PC-3 (cell line): ENCODE measurements at regions not wholly inside any gene's neighbourhood (a gene's known extent, or its start where the extent isn't known, plus 50 kb on each side); places are given as distances from the start of the nearest gene placed in this dataset.
A peak's percentile ranks its signal among the peaks of the same experiment; 100 is the strongest.

Experiments used
- ATAC-seq: fragments of 200-7000 bp; cut with Tn5 transposase; 2 replicates; pipeline ENCODE4 v1.9.1; 2020; ENCODE audit warnings: mild to moderate bottlenecking, moderate library complexity
- BruUV-seq: library from RNA; stranded (reverse); fragments of 400-500 nt; replicated peaks from 2 replicates; lab custom pipeline; 2021; lab: Mats Ljungman, UMichigan
- CTCF ChIA-PET: fragments of 300-600 bp; sonication (Branson Sonifier 250); formaldehyde crosslinking; loops from one replicate; lab custom pipeline; 2022; ENCODE audit warnings: antibody characterized with exemption; lab: Charles Lee
- POLR2A ChIA-PET: fragments of 300-600 bp; sonication (Branson Sonifier 250); formaldehyde crosslinking; loops from one replicate; lab custom pipeline; 2022; ENCODE audit warnings: antibody characterized with exemption; ENCODE audit not compliant: unreplicated experiment; lab: Charles Lee
- DNase-seq: peaks from one replicate; pipeline ENCODE4 v3.0.0-alpha.2; 2015
- H2AFZ ChIP-seq: fragments of 300-600 bp; sonication (generic); 2 replicates; pipeline ENCODE4 v1.6.0; 2016; ENCODE audit warnings: antibody characterized with exemption, low read length
- H3F3A ChIP-seq: fragments of 300-600 bp; sonication (generic); one replicate; pipeline ENCODE4 v1.6.0; 2017; ENCODE audit warnings: antibody characterized with exemption, low read length, control low read depth, mild to moderate bottlenecking; ENCODE audit not compliant: unreplicated experiment
- H3K27ac ChIP-seq: fragments of 300-600 bp; sonication (generic); 2 replicates; pipeline ENCODE4 v1.5.1; 2016; ENCODE audit warnings: mild to moderate bottlenecking, low read length
- H3K27me3 ChIP-seq: fragments of 300-600 bp; sonication (generic); 2 replicates; pipeline ENCODE4 v1.6.1; 2016; ENCODE audit warnings: low read length, mixed read lengths
- H3K36me3 ChIP-seq: fragments of 300-600 bp; sonication (generic); 2 replicates; pipeline ENCODE4 v1.6.1; 2016; ENCODE audit warnings: low read depth, mixed run types, low read length, mixed read lengths
- H3K4me1 ChIP-seq: fragments of 300-600 bp; sonication (generic); 2 replicates; pipeline ENCODE4 v1.5.1; 2016; ENCODE audit warnings: low read length; ENCODE audit not compliant: insufficient read depth
- H3K4me2 ChIP-seq: fragments of 300-600 bp; sonication (generic); 2 replicates; pipeline ENCODE4 v1.6.0; 2016; ENCODE audit warnings: low read length
- H3K4me3 ChIP-seq: fragments of 300-600 bp; sonication (generic); 2 replicates; pipeline ENCODE4 v1.5.1; 2016; ENCODE audit warnings: mild to moderate bottlenecking, low read length, mixed read lengths
- H3K79me2 ChIP-seq: fragments of 300-600 bp; sonication (generic); 2 replicates; pipeline ENCODE4 v1.6.1; 2017; ENCODE audit warnings: low read length, mixed read lengths
- H3K9ac ChIP-seq: fragments of 300-600 bp; sonication (generic); 2 replicates; pipeline ENCODE4 v1.6.0; 2016; ENCODE audit warnings: mild to moderate bottlenecking, low read length
- H3K9me2 ChIP-seq: fragments of 300-600 bp; sonication (generic); replicated peaks from 2 replicates; pipeline ENCODE4 v1.6.1; 2016; ENCODE audit warnings: mixed run types, low read length, mixed read lengths
- H3K9me3 ChIP-seq: fragments of 300-600 bp; sonication (generic); 2 replicates; pipeline ENCODE4 v1.6.1; 2016; ENCODE audit warnings: low read length, mixed read lengths
- H4K20me1 ChIP-seq: fragments of 300-600 bp; sonication (generic); 2 replicates; pipeline ENCODE4 v1.6.1; 2016; ENCODE audit warnings: low read length, mixed read lengths
- EZH2 ChIP-seq: fragments of 300-600 bp; sonication (generic); IDR thresholded peaks from one replicate; pipeline ENCODE4 v1.6.1; 2017; ENCODE audit warnings: antibody characterized with exemption, mild to moderate bottlenecking, low read length; ENCODE audit not compliant: unreplicated experiment
- EZH2phosphoT487 ChIP-seq: fragments of 300-600 bp; sonication (generic); IDR thresholded peaks from 2 replicates; pipeline ENCODE4 v1.6.1; 2018; ENCODE audit warnings: mild to moderate bottlenecking, antibody characterized with exemption, low read length, borderline replicate concordance
- intact Hi-C: fragments of 100-400 bp; cut with micrococcal nuclease; formaldehyde crosslinking; loops from 2 replicates; pipeline ENCODE4 v1.9.0; 2023
- TF ChIP-seq, protein P1 (sequence below): fragments of 300-600 bp; sonication (generic); conservative IDR thresholded peaks from 2 replicates; pipeline ENCODE4 v1.5.1; 2017; ENCODE audit warnings: antibody characterized with exemption, low read depth, mild to moderate bottlenecking, low read length

- H4K20me1 ChIP-seq, result no peaks in the 10 kb centered on the region
- no peaks in the 10 kb centered on the region for H3K27me3 ChIP-seq
- BruUV-seq, result no TSS peak
- DNase-seq, result peak; percentile 99
- no peaks in the 10 kb centered on the region for H3K36me3 ChIP-seq
- CTCF ChIA-PET, result no interaction called here
- peak overlapping the region; percentile 28 for H3K4me2 ChIP-seq
- TF ChIP-seq, protein P1, sequence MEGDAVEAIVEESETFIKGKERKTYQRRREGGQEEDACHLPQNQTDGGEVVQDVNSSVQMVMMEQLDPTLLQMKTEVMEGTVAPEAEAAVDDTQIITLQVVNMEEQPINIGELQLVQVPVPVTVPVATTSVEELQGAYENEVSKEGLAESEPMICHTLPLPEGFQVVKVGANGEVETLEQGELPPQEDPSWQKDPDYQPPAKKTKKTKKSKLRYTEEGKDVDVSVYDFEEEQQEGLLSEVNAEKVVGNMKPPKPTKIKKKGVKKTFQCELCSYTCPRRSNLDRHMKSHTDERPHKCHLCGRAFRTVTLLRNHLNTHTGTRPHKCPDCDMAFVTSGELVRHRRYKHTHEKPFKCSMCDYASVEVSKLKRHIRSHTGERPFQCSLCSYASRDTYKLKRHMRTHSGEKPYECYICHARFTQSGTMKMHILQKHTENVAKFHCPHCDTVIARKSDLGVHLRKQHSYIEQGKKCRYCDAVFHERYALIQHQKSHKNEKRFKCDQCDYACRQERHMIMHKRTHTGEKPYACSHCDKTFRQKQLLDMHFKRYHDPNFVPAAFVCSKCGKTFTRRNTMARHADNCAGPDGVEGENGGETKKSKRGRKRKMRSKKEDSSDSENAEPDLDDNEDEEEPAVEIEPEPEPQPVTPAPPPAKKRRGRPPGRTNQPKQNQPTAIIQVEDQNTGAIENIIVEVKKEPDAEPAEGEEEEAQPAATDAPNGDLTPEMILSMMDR, result no peak
- TF ChIP-seq EZH2phosphoT487, result no peak
- no peak for TF ChIP-seq EZH2
- no peak overlapping the region for H2AFZ ChIP-seq
- H3K4me1 ChIP-seq, result peaks cover 18% of the 10 kb centered on the region
- no peaks in the 10 kb centered on the region for H3K79me2 ChIP-seq
- H3K9ac ChIP-seq, result peak overlapping the region; percentile 14; the same call in 1 of the 2 replicates
- POLR2A ChIA-PET, result no interaction called here
- intact Hi-C loops, result no loop called here
- H3F3A ChIP-seq, result peaks cover 5% of the 10 kb centered on the region
- H3K27ac ChIP-seq, result peak overlapping the region; percentile 87
- ATAC-seq, result peak; percentile 97
- no peak overlapping the region for H3K4me3 ChIP-seq
- H3K9me3 ChIP-seq, result no peaks in the 10 kb centered on the region
- H3K9me2 ChIP-seq, result no peaks in the 10 kb centered on the region
These were observed 56.0 kb upstream of the OR5AK2 start for GRCh38 chr11:56932572-56933220.

DNA sequence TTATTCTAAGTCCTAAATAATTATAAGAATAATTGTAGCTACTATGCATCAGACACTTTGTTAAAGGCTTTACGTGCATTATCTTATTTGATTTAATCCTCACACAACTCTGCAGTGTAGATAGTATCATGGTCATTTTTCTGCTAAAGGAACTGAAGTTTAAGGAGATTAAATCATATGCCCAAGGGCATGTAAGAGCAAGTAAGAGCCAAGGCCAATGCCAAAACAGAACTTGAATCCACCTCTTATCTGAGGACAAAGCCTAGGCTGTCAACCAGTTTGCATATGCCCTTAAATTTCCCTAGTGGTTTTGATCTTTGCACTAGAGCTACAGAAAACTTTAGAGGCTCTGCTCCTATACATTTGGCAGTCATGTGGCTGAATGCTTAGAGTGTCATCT lies 65.6 kb upstream of the OR5AK2 start:
- intact Hi-C loops, result no loop called here
- DNase-seq (no peak), ATAC-seq (no peak)
- ChIA-PET POLR2A (no interaction called here), CTCF (no interaction called here)
- no peak for TF ChIP-seq EZH2phosphoT487
- TF ChIP-seq, protein P1, result no peak
- TF ChIP-seq EZH2, result no peak
- Histone ChIP-seq H4K20me1 (no peaks in the 10 kb centered on the region), H3F3A (no peaks in the 10 kb centered on the region), H3K36me3 (no peaks in the 10 kb centered on the region), H2AFZ (no peak overlapping the region), H3K79me2 (no peaks in the 10 kb centered on the region), H3K4me3 (no peak overlapping the region), H3K9me3 (no peaks in the 10 kb centered on the region), H3K9ac (no peak overlapping the region), H3K4me2 (no peak overlapping the region), H3K27me3 (no peaks in the 10 kb centered on the region), H3K4me1 (no peaks in the 10 kb centered on the region), H3K27ac (no peak overlapping the region), H3K9me2 (no peaks in the 10 kb centered on the region)
- no TSS peak for BruUV-seq

DNA sequence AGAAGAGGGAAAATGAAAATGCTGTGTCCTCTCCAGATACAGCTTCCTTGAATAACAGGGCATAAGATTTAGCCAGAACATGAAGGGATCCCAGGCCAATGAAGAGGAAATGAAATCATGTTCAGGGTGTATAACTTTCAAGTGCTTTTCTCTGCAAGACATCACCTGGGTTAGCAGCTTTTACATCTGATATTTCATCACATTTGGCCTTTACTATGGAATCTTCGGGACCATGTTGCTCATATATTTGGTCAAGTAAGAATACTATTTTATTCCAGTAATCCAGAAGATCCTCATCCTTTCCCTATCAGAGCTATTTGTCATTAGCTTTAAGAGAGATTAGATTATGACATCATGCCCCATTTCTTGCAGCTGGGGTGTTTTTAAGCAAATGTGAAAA lies 66.3 kb upstream of the OR5AK2 start:
- no TSS peak for BruUV-seq
- Histone ChIP-seq H3K36me3 (no peaks in the 10 kb centered on the region), H3K4me3 (no peak overlapping the region), H3K27me3 (no peaks in the 10 kb centered on the region), H3K79me2 (no peaks in the 10 kb centered on the region), H3K9ac (no peak overlapping the region), H3K27ac (no peak overlapping the region), H3K4me2 (no peak overlapping the region), H2AFZ (no peak overlapping the region), H3F3A (no peaks in the 10 kb centered on the region), H3K4me1 (no peaks in the 10 kb centered on the region), H3K9me2 (no peaks in the 10 kb centered on the region), H4K20me1 (no peaks in the 10 kb centered on the region), H3K9me3 (no peaks in the 10 kb centered on the region)
- ATAC-seq (no peak), DNase-seq (no peak)
- no peak for TF ChIP-seq EZH2
- TF ChIP-seq, protein P1, result no peak
- no peak for TF ChIP-seq EZH2phosphoT487
- intact Hi-C loops, result no loop called here
- POLR2A ChIA-PET, result no interaction called here
- CTCF ChIA-PET, result no interaction called here
